CD4-positive, alpha-beta T cell (primary cell): ENCODE measurements at regions not wholly inside any gene's neighbourhood (a gene's known extent, or its start where the extent isn't known, plus 50 kb on each side); places are given as distances from the start of the nearest gene placed in this dataset.
"Not testable (repeated sequence)": the region's sequence is repeated elsewhere in the genome, so short reads cannot be mapped to it uniquely, and the experiment has no call there.

Experiments used
- ATAC-seq: fragments of 200-7000 bp; cut with Tn5 transposase; one replicate; pipeline ENCODE4 v1.10.0; 2022; ENCODE audit warnings: mild to moderate bottlenecking; ENCODE audit not compliant: poor library complexity
- CTCF ChIA-PET: fragments of 350-600 bp; sonication (Branson Sonifier 250); formaldehyde crosslinking; loops from one replicate; lab custom pipeline; 2021; ENCODE audit warnings: antibody characterized with exemption, inconsistent platforms; lab: Charles Lee
- POLR2A ChIA-PET: fragments of 350-600 bp; sonication (Branson Sonifier 250); formaldehyde crosslinking; loops from one replicate; lab custom pipeline; 2021; ENCODE audit warnings: antibody characterized with exemption, inconsistent platforms; lab: Charles Lee
- DNase-seq, 14 experiments: peaks; one replicate each; pipeline ENCODE4 v3.0.0-alpha.2; 2013 to 2020; ENCODE audit warnings: mixed read lengths in 2 of 14
- H3K27ac ChIP-seq, 2 donors: one replicate each; pipeline versions ENCODE4 v1.5.1 to v1.7.0; 2013; ENCODE audit warnings: low read length in 2 of 2, low read depth in 1 of 2, mild to moderate bottlenecking in 1 of 2
- H3K27me3 ChIP-seq, 2 experiments: 1 replicate in 1 of 2; 2 replicates in 1 of 2; pipeline versions ENCODE4 v1.6.1 to v1.7.0; 2013; ENCODE audit warnings: low read length in 2 of 2, control low read depth in 1 of 2, mild to moderate bottlenecking in 1 of 2, moderate library complexity in 1 of 2; ENCODE audit not compliant: insufficient read depth in 2 of 2, control insufficient read depth in 1 of 2
- H3K36me3 ChIP-seq: one replicate; pipeline ENCODE4 v1.6.1; 2013; ENCODE audit warnings: low read length, control low read depth; ENCODE audit not compliant: insufficient read depth
- H3K4me1 ChIP-seq: one replicate; pipeline ENCODE4 v1.6.1; 2013; ENCODE audit warnings: low read length, control low read depth; ENCODE audit not compliant: insufficient read depth
- H3K4me3 ChIP-seq: one replicate; pipeline ENCODE4 v1.5.1; 2013; ENCODE audit warnings: mild to moderate bottlenecking, low read length, moderate library complexity
- H3K9me3 ChIP-seq, 2 experiments: 1 replicate in 1 of 2; 2 replicates in 1 of 2; pipeline versions ENCODE4 v1.6.1 to v1.7.0; 2013; ENCODE audit warnings: low read length in 2 of 2, mild to moderate bottlenecking in 2 of 2, control low read depth in 1 of 2, moderate library complexity in 1 of 2; ENCODE audit not compliant: control insufficient read depth in 1 of 2, insufficient read depth in 1 of 2
- H3K27ac Mint-ChIP-seq: one replicate; pipeline ENCODE4 v1.8.0; 2020; ENCODE audit warnings: mixed read lengths
- H3K27me3 Mint-ChIP-seq: one replicate; pipeline ENCODE4 v1.8.0; 2021; ENCODE audit warnings: mixed read lengths
- H3K36me3 Mint-ChIP-seq: one replicate; pipeline ENCODE4 v1.8.0; 2021; ENCODE audit warnings: low read depth, mixed read lengths
- H3K4me1 Mint-ChIP-seq: one replicate; pipeline ENCODE4 v1.8.0; 2021; ENCODE audit warnings: low read depth, mixed read lengths
- H3K4me3 Mint-ChIP-seq: one replicate; pipeline ENCODE4 v1.8.0; 2020; ENCODE audit warnings: mild to moderate bottlenecking, mixed read lengths
- H3K9me3 Mint-ChIP-seq: one replicate; pipeline ENCODE4 v1.8.0; 2020; ENCODE audit warnings: mixed read lengths
- intact Hi-C, 2 experiments: fragments of 100-400 bp; cut with DNase I in 1 of 2; cut with micrococcal nuclease in 1 of 2; formaldehyde crosslinking; loops; one replicate each; pipeline versions ENCODE4 v1.15.1 to v1.9.0; 2023 to 2025; cut with DNase I, micrococcal nuclease
- TF ChIP-seq, protein P1 (sequence below): fragments of 200-600 bp; IDR thresholded peaks from one replicate; pipeline ENCODE4 v1.8.0; 2022; ENCODE audit warnings: antibody characterized with exemption, mild to moderate bottlenecking

DNA sequence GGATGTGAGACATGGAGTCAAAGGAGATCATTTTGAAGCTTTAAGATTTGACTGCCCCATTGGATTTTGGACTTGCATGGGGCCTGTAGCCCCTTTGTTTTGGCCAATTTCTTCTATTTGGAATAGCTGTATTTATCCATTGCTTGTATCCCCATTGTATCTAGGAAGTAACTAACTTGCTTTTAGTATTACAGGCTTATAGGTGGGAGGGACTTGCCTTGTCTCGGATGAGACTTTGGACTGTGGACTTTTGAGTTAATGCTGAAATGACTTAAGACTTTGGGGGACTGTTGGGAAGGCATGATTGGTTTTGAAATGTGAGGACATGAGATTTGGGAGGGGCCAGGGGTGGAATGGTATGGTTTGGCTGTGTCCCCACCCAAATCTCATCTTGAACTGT lies 105.2 kb downstream of the FOXD2 start:
- H3K9me3 Mint-ChIP-seq, H3K36me3 Mint-ChIP-seq, H3K27ac Mint-ChIP-seq, H3K9me3 ChIP-seq, H3K4me1 ChIP-seq, CTCF ChIA-PET, ATAC-seq, H3K4me3 Mint-ChIP-seq, DNase-seq, H3K4me1 Mint-ChIP-seq, POLR2A ChIA-PET, H3K36me3 ChIP-seq, H3K27ac ChIP-seq, intact Hi-C loops, H3K4me3 ChIP-seq, H3K27me3 ChIP-seq: not testable (repeated sequence)
- peaks cover 34% of the 10 kb centered on the region for H3K27me3 Mint-ChIP-seq

- H3K27me3 ChIP-seq, result peaks cover 0 to 2% of the 10 kb centered on the region in 2 experiments
- no peak overlapping the region for H3K4me3 ChIP-seq
- ATAC-seq (no peak), DNase-seq (no peak)
- H3K27ac ChIP-seq, result no peak overlapping the region
- TF ChIP-seq, protein P1, sequence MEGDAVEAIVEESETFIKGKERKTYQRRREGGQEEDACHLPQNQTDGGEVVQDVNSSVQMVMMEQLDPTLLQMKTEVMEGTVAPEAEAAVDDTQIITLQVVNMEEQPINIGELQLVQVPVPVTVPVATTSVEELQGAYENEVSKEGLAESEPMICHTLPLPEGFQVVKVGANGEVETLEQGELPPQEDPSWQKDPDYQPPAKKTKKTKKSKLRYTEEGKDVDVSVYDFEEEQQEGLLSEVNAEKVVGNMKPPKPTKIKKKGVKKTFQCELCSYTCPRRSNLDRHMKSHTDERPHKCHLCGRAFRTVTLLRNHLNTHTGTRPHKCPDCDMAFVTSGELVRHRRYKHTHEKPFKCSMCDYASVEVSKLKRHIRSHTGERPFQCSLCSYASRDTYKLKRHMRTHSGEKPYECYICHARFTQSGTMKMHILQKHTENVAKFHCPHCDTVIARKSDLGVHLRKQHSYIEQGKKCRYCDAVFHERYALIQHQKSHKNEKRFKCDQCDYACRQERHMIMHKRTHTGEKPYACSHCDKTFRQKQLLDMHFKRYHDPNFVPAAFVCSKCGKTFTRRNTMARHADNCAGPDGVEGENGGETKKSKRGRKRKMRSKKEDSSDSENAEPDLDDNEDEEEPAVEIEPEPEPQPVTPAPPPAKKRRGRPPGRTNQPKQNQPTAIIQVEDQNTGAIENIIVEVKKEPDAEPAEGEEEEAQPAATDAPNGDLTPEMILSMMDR, result no peak
- intact Hi-C loops, result no loop called here
- no peaks in the 10 kb centered on the region for H3K36me3 Mint-ChIP-seq
- no peaks in the 10 kb centered on the region for H3K36me3 ChIP-seq
- CTCF ChIA-PET, result no interaction called here
- H3K27me3 Mint-ChIP-seq, result peaks cover 26% of the 10 kb centered on the region
- no peak overlapping the region for H3K27ac Mint-ChIP-seq
- H3K4me3 Mint-ChIP-seq, result no peak overlapping the region
- no peaks in the 10 kb centered on the region for H3K4me1 ChIP-seq
- POLR2A ChIA-PET, result no interaction called here
- no peaks in the 10 kb centered on the region for H3K4me1 Mint-ChIP-seq
- no peaks in the 10 kb centered on the region for H3K9me3 ChIP-seq
- no peaks in the 10 kb centered on the region for H3K9me3 Mint-ChIP-seq
Measured at GRCh38 chr1:47545912-47546483, 108.2 kb downstream of the FOXD2 start.

GRCh38 chr1:47547753-47548573 lies 110.1 kb downstream of the FOXD2 start:
- TF ChIP-seq, protein P1, result no peak
- ChIA-PET POLR2A (no interaction called here), CTCF (no interaction called here)
- Mint-ChIP-seq H3K27me3 (peaks cover 25% of the 10 kb centered on the region), H3K27ac (no peak overlapping the region), H3K36me3 (no peaks in the 10 kb centered on the region), H3K9me3 (no peaks in the 10 kb centered on the region), H3K4me3 (no peak overlapping the region), H3K4me1 (no peaks in the 10 kb centered on the region)
- Histone ChIP-seq H3K27me3 (peaks cover 0 to 2% of the 10 kb centered on the region in 2 experiments), H3K27ac (no peak overlapping the region), H3K9me3 (no peaks in the 10 kb centered on the region), H3K4me1 (no peaks in the 10 kb centered on the region), H3K4me3 (no peak overlapping the region), H3K36me3 (no peaks in the 10 kb centered on the region)
- no peak for ATAC-seq
- intact Hi-C loops, result no loop called here
- DNase-seq, result no peak
